Astrocyte of the cerebellum (primary cell): ENCODE measurements at regions not wholly inside any gene's neighbourhood (a gene's known extent, or its start where the extent isn't known, plus 50 kb on each side); places are given as distances from the start of the nearest gene placed in this dataset.

Experiments used
- DNase-seq: peaks from one replicate; pipeline ENCODE4 v3.0.0-alpha.2; 2011; ENCODE audit warnings: low read depth
- H3K4me3 ChIP-seq: 2 replicates; pipeline ENCODE4 v1.5.1; 2011; ENCODE audit warnings: mild to moderate bottlenecking, low read depth, low read length, moderate library complexity
- CTCF ChIP-seq: IDR thresholded peaks from 2 replicates; pipeline ENCODE4 v1.5.1; 2012; ENCODE audit warnings: low read length, low read depth, moderate library complexity, mild to moderate bottlenecking; ENCODE audit errors: missing control alignments
- in situ Hi-C: cut with HindIII; loops from 2 replicates; pipeline ENCODE4 v1.10.0; 2017; ENCODE audit warnings: low sequenced_read_pairs

GRCh38 chr5:100722657-100723056 lies 180.4 kb downstream of the ST8SIA4 start:
- in situ Hi-C loops, result no loop called here

DNA sequence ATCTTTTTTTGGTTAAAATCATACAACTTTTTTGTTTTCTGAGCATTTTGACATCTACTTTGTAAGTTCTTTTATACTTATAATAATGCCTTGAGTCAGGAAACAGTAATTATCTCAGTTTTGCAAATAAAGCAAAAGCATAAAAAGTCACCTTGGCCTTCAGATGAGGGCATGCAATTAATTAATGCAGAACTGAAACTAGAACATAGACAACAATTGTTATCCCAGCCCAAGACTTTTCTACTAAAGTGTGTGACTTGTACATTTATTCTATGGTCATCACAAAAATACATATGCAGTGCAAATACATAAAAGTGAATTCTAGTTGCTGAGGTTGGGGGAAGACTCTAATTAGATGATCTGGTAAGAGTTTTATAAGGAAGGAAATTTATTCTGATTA lies 179.9 kb downstream of the ST8SIA4 start:
- DNase-seq, result no peak
- in situ Hi-C loops, result no loop called here
- no peak overlapping the region for H3K4me3 ChIP-seq
- no peak for TF ChIP-seq CTCF

More at GRCh38 chr5:100722657-100723056, 180.4 kb downstream of the ST8SIA4 start:
- TF ChIP-seq CTCF, result no peak
- no peak for DNase-seq
- H3K4me3 ChIP-seq, result no peak overlapping the region

DNA sequence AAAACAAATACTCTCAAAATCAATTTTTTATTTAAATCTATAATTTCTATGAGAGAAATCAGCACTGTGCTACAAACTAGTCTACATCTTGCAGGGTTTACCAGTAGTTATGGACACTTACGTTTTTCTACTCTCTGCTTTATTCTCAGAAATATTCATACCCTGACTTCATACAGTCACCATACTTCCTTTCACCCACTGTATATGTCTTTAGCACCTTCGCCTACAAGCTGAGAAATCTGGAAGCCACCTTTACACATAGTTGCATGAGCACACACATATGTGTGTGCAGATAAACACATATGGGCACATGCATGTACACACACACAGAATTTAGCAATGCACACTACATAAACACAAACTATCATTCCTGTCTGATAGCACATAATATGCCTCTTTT lies 177.0 kb downstream of the ST8SIA4 start:
- H3K4me3 ChIP-seq, result no peak overlapping the region
- in situ Hi-C loops, result no loop called here
- TF ChIP-seq CTCF, result no peak
- no peak for DNase-seq

- in situ Hi-C loops, result no loop called here
- no peak overlapping the region for H3K4me3 ChIP-seq
- TF ChIP-seq CTCF, result no peak
- DNase-seq, result no peak
Measured at GRCh38 chr5:100731768-100732167, 171.3 kb downstream of the ST8SIA4 start.

DNA sequence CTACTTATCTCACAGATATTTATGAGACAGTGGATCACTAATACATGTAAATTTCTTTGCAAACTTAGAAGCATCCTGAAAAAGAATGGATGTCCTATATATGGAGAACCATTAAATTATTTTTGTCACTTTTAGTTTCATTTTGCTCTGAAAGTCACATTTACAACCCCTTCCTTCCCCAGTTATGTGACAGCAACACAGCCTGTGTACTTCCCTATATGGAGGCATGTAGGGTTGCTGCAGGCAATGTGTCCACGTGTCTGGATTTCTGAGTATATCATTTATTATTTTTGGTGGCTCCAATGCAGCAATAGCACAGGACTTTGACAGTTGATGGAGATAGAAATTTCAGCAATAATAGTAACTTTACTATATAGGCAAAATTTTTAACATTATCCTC lies 156.4 kb downstream of the ST8SIA4 start:
- TF ChIP-seq CTCF, result no peak
- no peak for DNase-seq
- in situ Hi-C loops, result no loop called here
- no peak overlapping the region for H3K4me3 ChIP-seq

DNA sequence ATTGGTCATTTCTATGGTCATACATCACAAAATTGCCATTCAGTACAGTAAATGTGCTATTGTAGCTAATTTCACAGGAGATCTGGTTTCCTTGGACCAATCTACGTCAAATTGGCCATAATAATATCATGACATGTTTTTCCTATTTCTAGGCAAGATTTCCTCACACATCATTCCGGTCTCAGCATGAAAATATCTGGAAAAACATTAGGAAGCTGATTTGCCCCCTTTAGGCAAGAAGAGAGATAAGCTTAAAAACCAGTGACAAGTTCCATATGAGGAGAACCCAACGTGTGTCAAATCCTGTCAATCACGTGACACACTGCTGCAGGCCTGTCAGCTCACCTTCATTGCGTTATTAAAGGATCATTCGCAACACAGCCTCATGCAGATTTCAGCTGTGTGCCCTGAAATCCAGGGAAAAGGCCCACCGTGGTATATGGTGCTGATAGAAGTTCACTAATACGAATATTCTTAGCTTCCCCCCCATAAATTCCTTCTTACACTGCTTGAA lies 153.3 kb downstream of the ST8SIA4 start:
- in situ Hi-C loops, result no loop called here
- no peak overlapping the region for H3K4me3 ChIP-seq
- no peak for DNase-seq
- TF ChIP-seq CTCF, result no peak

DNA sequence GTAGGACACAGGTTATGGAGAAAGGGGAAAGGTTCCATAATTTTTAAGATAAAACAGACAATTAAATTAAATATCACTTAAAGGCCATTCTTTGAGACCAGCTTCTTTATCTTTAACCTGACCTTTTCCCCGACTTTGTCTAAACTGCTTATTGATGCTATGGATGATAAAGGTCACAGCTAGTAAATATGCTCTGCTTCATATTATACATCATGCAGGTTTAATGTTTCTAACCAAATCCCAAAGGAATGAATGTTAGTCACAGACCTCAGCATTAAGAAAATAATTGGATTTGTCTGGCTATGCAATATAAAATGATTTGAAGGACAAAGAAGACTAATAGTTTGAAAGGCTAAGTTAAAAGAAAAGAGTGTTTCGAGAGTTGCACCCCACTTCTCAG lies 147.6 kb downstream of the ST8SIA4 start:
- DNase-seq, result no peak
- in situ Hi-C loops, result no loop called here
- no peak for TF ChIP-seq CTCF
- no peak overlapping the region for H3K4me3 ChIP-seq
